Liver (tissue), 3 donors: ENCODE measurements at regions not wholly inside any gene's neighbourhood (a gene's known extent, or its start where the extent isn't known, plus 50 kb on each side); places are given as distances from the start of the nearest gene placed in this dataset.

Experiments used
- ATF3 ChIP-seq: IDR thresholded peaks from 2 replicates; pipeline ENCODE4 v1.6.1; 2016; ENCODE audit warnings: antibody characterized with exemption
- CTCF ChIP-seq: fragments of 150-350 bp; IDR thresholded peaks from 2 replicates; pipeline ENCODE4 v1.5.1; 2017; ENCODE audit warnings: improper control_type of control experiment, low read depth, low read length; ENCODE audit not compliant: missing input control
- GABPA ChIP-seq, 2 donors: IDR thresholded peaks in 1 of 2; conservative IDR thresholded peaks in 1 of 2; 2 replicates each; pipeline ENCODE4 v1.6.1; 2016; ENCODE audit warnings: antibody characterized with exemption in 2 of 2, mild to moderate bottlenecking in 1 of 2, moderate library complexity in 1 of 2
- HNF4G ChIP-seq: IDR thresholded peaks from 2 replicates; pipeline ENCODE4 v1.6.1; 2016; ENCODE audit warnings: antibody characterized with exemption
- JUND ChIP-seq, 2 donors: IDR thresholded peaks; 2 replicates each; pipeline ENCODE4 v1.6.1; 2016; ENCODE audit warnings: antibody characterized with exemption in 2 of 2
- MAX ChIP-seq: IDR thresholded peaks from 2 replicates; pipeline ENCODE4 v1.6.1; 2016; ENCODE audit warnings: antibody characterized with exemption
- RAD21 ChIP-seq, 2 donors: IDR thresholded peaks; 2 replicates each; pipeline ENCODE4 v1.6.1; 2016; ENCODE audit warnings: antibody characterized with exemption in 2 of 2, mild to moderate bottlenecking in 2 of 2
- REST ChIP-seq: IDR thresholded peaks from 2 replicates; pipeline ENCODE4 v1.6.1; 2016; ENCODE audit warnings: antibody characterized with exemption, mild to moderate bottlenecking
- RXRA ChIP-seq, 2 donors: IDR thresholded peaks; 2 replicates each; pipeline ENCODE4 v1.6.1; 2017 to 2018; ENCODE audit warnings: antibody characterized with exemption in 2 of 2, mild to moderate bottlenecking in 1 of 2
- SP1 ChIP-seq: IDR thresholded peaks from 2 replicates; pipeline ENCODE4 v1.6.1; 2018; ENCODE audit warnings: antibody characterized with exemption, mild to moderate bottlenecking
- TAF1 ChIP-seq: conservative IDR thresholded peaks from 2 replicates; pipeline ENCODE4 v1.6.1; 2016; ENCODE audit warnings: antibody characterized with exemption, mild to moderate bottlenecking
- YY1 ChIP-seq: IDR thresholded peaks from 2 replicates; pipeline ENCODE4 v1.6.1; 2016; ENCODE audit warnings: antibody characterized with exemption, mild to moderate bottlenecking
- ZBTB33 ChIP-seq: IDR thresholded peaks from 2 replicates; pipeline ENCODE4 v1.6.1; 2016; ENCODE audit warnings: antibody characterized with exemption
- donor health status: healthy.
- donor health status: healthy.

- TF ChIP-seq CTCF (no peak), TAF1 (no peak), RAD21 (IDR thresholded peaks at IDR 0.05) (no peak), REST (no peak), SP1 (no peak), HNF4G (no peak), ZBTB33 (no peak), GABPA (IDR thresholded peaks at IDR 0.05 in 1 of 2, conservative IDR thresholded peaks at IDR 0.05 in 1 of 2) (no peak), JUND (IDR thresholded peaks at IDR 0.05) (no peak), ATF3 (no peak), MAX (no peak), YY1 (no peak), RXRA (IDR thresholded peaks at IDR 0.05) (no peak)
Measured at GRCh38 chr17:20914658-20915057, 128.2 kb downstream of the USP22 start.
